NCI-H1092 treated with DMSO at 0.1 percent for 48 hours (cell line): ENCODE measurements at regions not wholly inside any gene's neighbourhood (a gene's known extent, or its start where the extent isn't known, plus 50 kb on each side); places are given as distances from the start of the nearest gene placed in this dataset.

Experiments
- DNase-seq: peaks from one replicate; lab custom pipeline; 2025; lab: John Stamatoyannopoulos, UW

DNA sequence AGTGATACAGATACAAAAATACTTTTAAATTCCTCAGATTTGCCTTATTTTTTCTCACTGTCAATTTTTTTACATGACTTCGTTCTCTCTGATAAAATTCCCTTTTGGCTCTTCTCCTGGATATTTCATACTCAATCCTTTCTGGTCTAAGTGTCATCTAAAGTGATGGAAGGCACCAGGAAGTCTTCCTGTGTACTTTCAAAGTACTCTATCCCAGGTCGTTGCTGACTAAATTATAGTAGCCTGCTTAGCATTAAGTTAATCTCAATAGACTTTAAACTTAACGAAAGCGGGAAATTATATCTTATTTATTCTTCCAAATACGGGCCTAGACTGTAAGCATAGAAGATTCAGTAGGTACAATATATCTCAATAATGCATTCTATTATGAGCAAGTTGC is 67.8 kb downstream of the CASP12 start:
- no peak for DNase-seq

DNA sequence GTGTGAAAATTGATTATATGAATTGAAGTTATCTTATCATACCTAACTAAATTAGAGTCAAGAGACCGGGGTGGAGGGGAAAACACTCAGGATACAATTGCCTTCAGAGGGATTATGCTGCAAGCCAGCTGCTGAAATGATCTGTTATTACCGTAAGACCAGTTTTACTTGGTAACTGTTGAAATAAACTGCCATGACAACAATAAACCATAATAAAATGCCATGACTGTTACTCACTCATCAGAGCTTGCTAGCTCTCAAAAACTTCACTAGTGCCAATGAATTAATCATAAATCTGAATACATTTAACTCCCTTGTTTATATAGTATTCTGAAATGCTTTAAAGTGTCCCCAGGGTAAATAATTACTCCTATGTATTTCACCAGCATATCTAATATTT is 68.2 kb downstream of the CASP12 start:
- DNase-seq, result no peak

- DNase-seq, result no peak
Observed at GRCh38 chr11:104826772-104827171, 71.5 kb downstream of the CASP12 start.

DNA sequence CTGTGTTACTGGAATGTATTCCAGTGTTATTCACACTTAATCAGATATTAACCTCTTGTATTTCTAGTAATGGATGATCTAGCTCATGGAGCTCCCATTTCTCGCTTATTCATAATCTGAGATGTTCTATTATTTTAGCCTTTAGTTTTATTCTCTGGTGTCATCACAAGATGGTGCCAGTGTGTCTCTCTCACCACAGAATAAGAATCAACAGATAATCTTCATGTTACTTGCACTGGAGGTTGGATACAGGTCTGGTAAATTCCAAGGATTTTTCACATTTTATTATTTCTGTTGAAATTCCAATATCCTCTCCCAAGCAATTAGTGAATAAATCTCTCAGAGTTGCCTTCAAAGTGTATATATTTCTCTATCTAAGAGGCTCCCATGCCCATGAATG is 74.6 kb downstream of the CASP12 start:
- DNase-seq, result no peak

DNA sequence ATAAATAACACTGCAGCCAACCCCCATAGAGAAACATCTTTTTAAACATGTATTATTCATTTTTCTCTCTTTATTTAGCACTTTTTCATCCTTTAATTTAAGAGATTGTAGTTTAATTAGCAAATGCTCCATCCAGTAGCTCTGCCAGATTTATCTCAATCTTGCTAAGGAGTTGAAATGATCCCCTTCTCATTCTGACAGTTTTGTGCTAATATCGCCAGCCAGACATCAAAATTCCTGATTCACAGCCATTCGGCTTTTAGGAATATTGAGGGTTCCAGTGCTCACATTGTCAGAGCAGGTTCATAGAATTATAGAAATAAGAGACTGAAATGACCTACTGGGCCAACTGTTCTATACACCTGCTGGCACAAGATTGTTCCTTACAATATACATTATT is 77.8 kb downstream of the CASP12 start:
- DNase-seq, result no peak

- DNase-seq, result no peak
Observed at GRCh38 chr11:104819603-104820002, 78.7 kb downstream of the CASP12 start.

- DNase-seq, result no peak
Observed at GRCh38 chr11:104819107-104819506, 79.2 kb downstream of the CASP12 start.

- DNase-seq, result no peak
Observed at GRCh38 chr11:104817973-104818372, 80.3 kb downstream of the CASP12 start.

DNA sequence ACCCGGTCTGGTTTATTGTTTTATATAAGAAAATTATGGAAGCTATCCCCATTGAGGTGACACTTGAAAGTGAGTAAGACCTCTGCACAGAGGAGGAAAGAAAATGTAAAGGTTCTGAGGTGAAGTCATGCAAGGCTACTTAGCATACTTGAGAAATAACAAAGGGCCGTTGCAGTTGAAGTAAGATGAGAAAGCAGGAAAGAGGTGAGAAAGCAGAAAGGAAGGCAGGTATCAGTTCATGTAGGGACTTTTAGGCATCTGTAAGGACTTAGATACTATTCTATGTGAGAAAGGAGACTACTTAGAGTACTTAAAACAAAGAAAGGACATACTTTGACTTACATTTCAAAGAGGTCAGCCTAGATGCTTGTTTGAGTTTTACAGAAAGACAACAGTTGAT is 84.7 kb downstream of the CASP12 start:
- no peak for DNase-seq

DNA sequence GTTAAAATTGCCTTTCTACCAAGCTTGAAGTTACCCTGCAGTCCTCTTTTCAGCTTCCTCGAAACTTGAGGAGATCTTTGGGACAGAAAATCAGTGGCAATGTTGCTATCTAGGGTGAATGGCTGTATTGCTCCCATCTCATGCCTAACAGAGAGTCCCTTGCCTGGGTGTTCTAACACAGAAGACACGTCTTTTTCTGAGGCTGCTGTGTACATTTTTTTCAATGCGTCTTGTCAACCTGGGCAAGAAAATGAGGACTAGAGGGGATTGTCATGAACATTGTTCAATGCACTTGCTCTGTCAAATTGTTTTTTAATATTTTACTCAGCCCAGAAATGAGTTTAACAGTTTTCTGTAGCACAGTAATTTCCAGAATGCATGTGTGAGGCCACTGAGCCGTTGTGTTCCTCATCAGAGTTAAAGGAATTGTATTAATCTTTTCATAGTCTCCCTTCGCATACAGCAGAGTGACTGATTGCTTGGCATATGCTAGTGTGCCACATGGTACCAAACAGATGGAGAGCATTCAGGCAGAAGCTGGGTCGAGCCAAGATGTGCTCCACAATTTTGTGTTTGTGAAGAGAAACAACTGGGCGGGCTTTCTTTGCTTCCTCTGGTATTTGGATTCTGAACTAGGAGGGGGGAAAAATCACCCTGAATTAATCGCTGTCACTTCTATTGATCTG is 86.0 kb downstream of the CASP12 start:
- no peak for DNase-seq

GRCh38 chr11:104803776-104804175 is 94.5 kb downstream of the CASP12 start:
- no peak for DNase-seq

DNA sequence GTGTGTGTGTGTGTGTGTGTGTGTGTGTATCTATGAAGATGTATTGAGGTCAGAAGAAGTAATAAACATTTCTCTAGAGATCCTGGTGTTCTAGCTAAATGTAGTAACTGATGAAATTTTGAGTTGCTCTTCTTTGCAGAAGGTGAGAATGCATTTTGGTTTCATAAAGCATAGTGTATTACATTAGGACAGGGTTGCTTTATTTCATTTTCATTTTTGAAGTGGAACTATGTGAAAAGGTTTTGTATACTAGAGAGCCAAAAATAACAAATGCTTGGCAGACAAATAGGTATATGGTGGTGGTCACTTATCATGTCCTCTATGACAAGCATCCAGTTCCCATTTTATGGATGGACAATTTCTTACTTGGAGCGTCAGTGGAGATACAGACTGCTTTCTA is 99.0 kb downstream of the CASP12 start:
- no peak for DNase-seq

- DNase-seq, result no peak
Observed at GRCh38 chr11:104798789-104799188, 99.5 kb downstream of the CASP12 start.

GRCh38 chr11:104796301-104796700 is 102.0 kb downstream of the CASP12 start:
- no peak for DNase-seq

GRCh38 chr11:104795501-104796213 is 102.6 kb downstream of the CASP12 start:
- DNase-seq, result no peak

DNA sequence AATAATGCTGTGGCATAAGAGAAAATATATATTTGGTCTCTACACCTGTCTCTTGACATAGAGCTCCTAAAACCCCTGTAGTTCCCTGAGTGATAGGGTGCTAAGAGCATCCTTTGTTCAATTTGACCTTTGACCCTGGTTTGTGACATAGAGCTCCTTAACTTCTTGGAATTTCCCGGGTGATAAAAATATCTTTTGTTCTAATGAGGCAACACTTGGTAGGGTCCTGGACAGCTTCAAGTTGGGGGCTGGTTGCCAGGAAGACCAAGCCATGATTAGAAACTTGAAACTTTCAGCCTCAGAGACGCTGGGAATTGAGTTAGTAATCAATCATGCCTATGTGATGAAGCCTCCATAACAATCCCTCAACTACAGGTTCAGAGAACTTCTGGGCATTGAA is 105.4 kb downstream of the CASP12 start:
- DNase-seq, result no peak

DNA sequence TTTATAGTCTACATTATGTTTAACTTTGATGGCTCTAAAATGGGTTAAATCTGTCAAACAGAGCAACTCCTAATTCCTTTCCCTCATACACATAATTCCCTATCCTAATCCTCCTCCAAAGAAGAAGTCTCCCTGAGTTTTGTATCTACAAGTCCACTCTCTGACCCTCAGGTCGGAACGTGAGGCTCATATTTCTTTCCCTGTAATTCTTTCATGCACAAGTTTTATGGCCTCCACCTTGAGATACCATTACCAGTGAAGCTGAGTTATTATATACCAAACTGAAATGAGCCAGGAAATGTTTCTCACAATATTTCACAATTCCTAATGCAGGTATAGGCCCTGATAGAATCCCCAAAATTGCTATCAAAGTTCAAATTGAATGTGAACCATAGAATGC is 106.4 kb downstream of the CASP12 start:
- DNase-seq, result no peak

GRCh38 chr11:104784684-104785460 is 113.4 kb downstream of the CASP12 start:
- no peak for DNase-seq

- DNase-seq, result no peak
Observed at GRCh38 chr11:104783241-104783640, 115.0 kb downstream of the CASP12 start.

DNA sequence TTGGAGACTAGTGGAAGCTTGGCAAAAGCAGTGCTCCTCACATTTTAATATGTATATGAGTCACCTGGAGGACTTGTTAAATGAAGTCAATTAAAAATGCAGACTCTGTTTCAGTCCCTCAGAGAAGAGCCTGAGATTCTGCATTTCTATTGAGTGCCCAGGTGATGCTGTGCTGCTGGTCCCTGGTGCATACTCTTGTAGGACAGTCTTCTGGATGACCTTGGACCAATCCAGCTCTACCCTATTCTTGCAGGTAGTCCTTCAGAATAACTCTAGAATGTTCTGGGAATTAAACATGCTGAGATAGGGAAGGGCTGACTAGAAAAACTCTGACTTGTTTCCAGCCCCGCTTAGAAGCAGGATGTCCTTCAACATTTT is 115.9 kb downstream of the CASP12 start:
- no peak for DNase-seq

- DNase-seq, result no peak
Observed at GRCh38 chr11:104781719-104782376, 116.4 kb downstream of the CASP12 start.

- DNase-seq, result no peak
Observed at GRCh38 chr11:104781037-104781436, 117.2 kb downstream of the CASP12 start.
